DND-41 (cell line): ENCODE measurements at regions not wholly inside any gene's neighbourhood (a gene's known extent, or its start where the extent isn't known, plus 50 kb on each side); places are given as distances from the start of the nearest gene placed in this dataset.

ENCODE experiments used
- ATAC-seq: fragments of 200-7000 bp; cut with Tn5 transposase; 3 replicates; pipeline ENCODE4 v1.9.1; 2021; ENCODE audit warnings: low read depth; ENCODE audit not compliant: insufficient read depth
- DNase-seq: peaks from one replicate; pipeline ENCODE4 v3.0.0-alpha.2; 2020
- H2AFZ ChIP-seq: 2 replicates; pipeline ENCODE4 v1.6.0; 2012; ENCODE audit warnings: low read depth, low read length
- H3K27ac ChIP-seq: 2 replicates; pipeline ENCODE4 v1.5.1; 2012; ENCODE audit warnings: low read length, inconsistent platforms
- H3K27me3 ChIP-seq: fragments of 200-600 bp; sonication (generic); 2 replicates; pipeline ENCODE4 v1.6.0; 2012; ENCODE audit warnings: low read length, mild to moderate bottlenecking, inconsistent platforms; ENCODE audit not compliant: insufficient read depth, poor library complexity
- H3K36me3 ChIP-seq: 2 replicates; pipeline ENCODE4 v1.5.1; 2012; ENCODE audit warnings: low read length, inconsistent platforms; ENCODE audit not compliant: insufficient read depth
- H3K4me1 ChIP-seq: 2 replicates; pipeline ENCODE4 v1.5.1; 2012; ENCODE audit warnings: mild to moderate bottlenecking, low read length; ENCODE audit not compliant: insufficient read depth
- H3K4me2 ChIP-seq: 2 replicates; pipeline ENCODE4 v1.6.0; 2012; ENCODE audit warnings: mild to moderate bottlenecking, moderate library complexity, low read length, inconsistent platforms; ENCODE audit not compliant: insufficient read depth
- H3K4me3 ChIP-seq, 2 experiments: fragments of 200-600 bp in 1 of 2; shearing (Covaris generic) in 1 of 2; 2 replicates each; pipeline ENCODE4 v1.5.1; 2012 to 2016; ENCODE audit warnings: inconsistent platforms in 2 of 2, low read length in 2 of 2, mild to moderate bottlenecking in 2 of 2, low read depth in 1 of 2, moderate library complexity in 1 of 2
- H3K79me2 ChIP-seq: 2 replicates; pipeline ENCODE4 v1.6.0; 2012; ENCODE audit warnings: low read length, inconsistent platforms; ENCODE audit not compliant: insufficient read depth
- H3K9ac ChIP-seq: 2 replicates; pipeline ENCODE4 v1.6.0; 2012; ENCODE audit warnings: low read depth, mild to moderate bottlenecking, inconsistent platforms, low read length, moderate library complexity
- H3K9me3 ChIP-seq: 2 replicates; pipeline ENCODE4 v1.5.1; 2012; ENCODE audit warnings: low read length, moderate library complexity, mild to moderate bottlenecking, inconsistent platforms; ENCODE audit not compliant: insufficient read depth, severe bottlenecking
- H4K20me1 ChIP-seq: 2 replicates; pipeline ENCODE4 v1.6.0; 2012; ENCODE audit warnings: low read length; ENCODE audit not compliant: insufficient read depth
- CTCF ChIP-seq: IDR thresholded peaks from 2 replicates; pipeline ENCODE4 v1.5.1; 2012; ENCODE audit warnings: borderline replicate concordance, low read length, moderate library complexity, mild to moderate bottlenecking; ENCODE audit not compliant: poor library complexity, severe bottlenecking; ENCODE audit errors: extremely low read depth
- EZH2 ChIP-seq: IDR thresholded peaks from 3 replicates; pipeline ENCODE4 v1.6.1; 2012; ENCODE audit warnings: borderline replicate concordance, low read depth, mild to moderate bottlenecking, moderate library complexity, low read length, inconsistent platforms; ENCODE audit not compliant: severe bottlenecking

GRCh38 chr17:53106886-53107285 lies 715.8 kb upstream of the KIF2B start:
- H3K9ac ChIP-seq = no peak overlapping the region
- TF ChIP-seq EZH2 (no peak), CTCF (no peak)
- H3K4me1 ChIP-seq = no peaks in the 10 kb centered on the region
- no peak overlapping the region for H3K4me2 ChIP-seq
- H3K79me2 ChIP-seq = no peaks in the 10 kb centered on the region
- H3K9me3 ChIP-seq = no peaks in the 10 kb centered on the region
- H3K4me3 ChIP-seq = no peak overlapping the region
- H3K36me3 ChIP-seq = no peaks in the 10 kb centered on the region
- H3K27me3 ChIP-seq = no peaks in the 10 kb centered on the region
- no peaks in the 10 kb centered on the region for H4K20me1 ChIP-seq
- H2AFZ ChIP-seq = no peak overlapping the region
- ATAC-seq (no peak), DNase-seq (no peak)
- no peak overlapping the region for H3K27ac ChIP-seq

DNA sequence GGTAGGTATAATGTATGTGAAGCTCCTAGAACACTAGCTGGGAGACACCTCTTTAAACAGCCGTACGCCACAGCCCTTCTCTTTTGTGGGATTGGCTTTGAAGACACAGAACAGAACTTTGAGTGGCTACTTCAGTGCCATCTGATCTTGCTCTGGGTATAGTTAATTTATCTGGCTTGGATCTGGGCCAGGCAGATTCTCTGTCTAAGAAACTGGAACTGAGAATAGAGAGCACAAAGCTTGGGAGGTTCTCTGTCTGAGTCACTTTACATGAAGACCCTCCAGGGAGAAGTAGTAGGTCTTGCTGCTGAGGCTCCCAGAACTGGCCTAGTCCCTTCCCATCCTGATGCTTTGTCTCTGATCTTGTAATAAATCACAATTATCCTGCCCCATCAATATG lies 721.0 kb upstream of the KIF2B start:
- Histone ChIP-seq H3K4me3 (no peak overlapping the region), H3K4me2 (no peak overlapping the region), H3K9ac (no peak overlapping the region), H3K4me1 (no peaks in the 10 kb centered on the region), H3K9me3 (no peaks in the 10 kb centered on the region), H4K20me1 (no peaks in the 10 kb centered on the region), H3K27ac (no peak overlapping the region), H3K36me3 (no peaks in the 10 kb centered on the region), H3K27me3 (no peaks in the 10 kb centered on the region), H2AFZ (no peak overlapping the region), H3K79me2 (no peaks in the 10 kb centered on the region)
- TF ChIP-seq CTCF = no peak
- no peak for DNase-seq
- no peak for ATAC-seq

GRCh38 chr17:53100126-53100525 lies 722.6 kb upstream of the KIF2B start:
- H3K27ac ChIP-seq = no peak overlapping the region
- H3K4me1 ChIP-seq = no peaks in the 10 kb centered on the region
- H3K4me2 ChIP-seq = no peak overlapping the region
- H3K36me3 ChIP-seq = no peaks in the 10 kb centered on the region
- no peak overlapping the region for H2AFZ ChIP-seq
- no peak for TF ChIP-seq CTCF
- no peak for TF ChIP-seq EZH2
- ATAC-seq (no peak), DNase-seq (no peak)
- H4K20me1 ChIP-seq = no peaks in the 10 kb centered on the region
- H3K4me3 ChIP-seq = no peak overlapping the region
- no peaks in the 10 kb centered on the region for H3K9me3 ChIP-seq
- H3K9ac ChIP-seq = no peak overlapping the region
- no peaks in the 10 kb centered on the region for H3K79me2 ChIP-seq
- no peaks in the 10 kb centered on the region for H3K27me3 ChIP-seq

GRCh38 chr17:53093391-53093790 lies 729.3 kb upstream of the KIF2B start:
- Histone ChIP-seq H3K9me3 (no peaks in the 10 kb centered on the region), H4K20me1 (no peaks in the 10 kb centered on the region), H3K27ac (no peak overlapping the region), H3K4me2 (no peak overlapping the region), H3K9ac (no peak overlapping the region), H3K79me2 (no peaks in the 10 kb centered on the region), H3K4me1 (no peaks in the 10 kb centered on the region), H3K27me3 (no peaks in the 10 kb centered on the region), H3K36me3 (no peaks in the 10 kb centered on the region), H2AFZ (no peak overlapping the region), H3K4me3 (no peak overlapping the region)
- no peak for ATAC-seq
- no peak for TF ChIP-seq CTCF
- no peak for TF ChIP-seq EZH2
- no peak for DNase-seq
